Stimulated activated CD8-positive, alpha-beta memory T cell treated with anti-CD3 and anti-CD28 coated beads, Interleukin-4, amount 100 ng/mL, for 48 hours (primary cell): ENCODE measurements at regions not wholly inside any gene's neighbourhood (a gene's known extent, or its start where the extent isn't known, plus 50 kb on each side); places are given as distances from the start of the nearest gene placed in this dataset.
"Not testable (repeated sequence)": the region's sequence is repeated elsewhere in the genome, so short reads cannot be mapped to it uniquely, and the experiment has no call there.

Experiments used
- DNase-seq: peaks from one replicate; pipeline ENCODE4 v3.0.0-alpha.2; 2020

DNA sequence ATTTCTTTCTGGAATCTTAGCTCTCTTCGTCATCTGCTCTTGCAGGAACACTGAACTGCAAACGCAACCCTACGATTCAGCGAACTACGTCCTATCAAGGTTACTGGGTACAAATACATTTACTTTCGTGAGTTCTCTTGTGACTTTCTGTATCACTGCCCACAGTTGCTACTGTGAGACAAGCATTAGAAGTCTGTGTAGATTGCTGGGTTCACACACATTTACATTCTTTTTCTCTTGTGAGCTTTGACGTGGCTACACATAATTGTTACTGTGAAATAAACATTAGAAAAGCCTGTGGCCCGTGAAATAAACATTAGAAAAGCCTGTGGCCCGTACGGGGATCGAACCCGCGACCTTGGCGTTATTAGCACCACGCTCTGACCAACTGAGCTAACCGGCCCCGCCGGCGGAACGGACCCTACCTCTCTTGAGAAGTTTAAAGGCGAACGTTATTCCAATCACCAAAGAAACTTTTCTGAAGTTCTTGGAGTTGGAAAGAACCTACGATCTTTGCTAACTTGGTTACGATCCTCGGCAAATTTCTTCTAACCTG, 61.2 kb upstream of the ZNF322 start:
- DNase-seq, result not testable (repeated sequence)

DNA sequence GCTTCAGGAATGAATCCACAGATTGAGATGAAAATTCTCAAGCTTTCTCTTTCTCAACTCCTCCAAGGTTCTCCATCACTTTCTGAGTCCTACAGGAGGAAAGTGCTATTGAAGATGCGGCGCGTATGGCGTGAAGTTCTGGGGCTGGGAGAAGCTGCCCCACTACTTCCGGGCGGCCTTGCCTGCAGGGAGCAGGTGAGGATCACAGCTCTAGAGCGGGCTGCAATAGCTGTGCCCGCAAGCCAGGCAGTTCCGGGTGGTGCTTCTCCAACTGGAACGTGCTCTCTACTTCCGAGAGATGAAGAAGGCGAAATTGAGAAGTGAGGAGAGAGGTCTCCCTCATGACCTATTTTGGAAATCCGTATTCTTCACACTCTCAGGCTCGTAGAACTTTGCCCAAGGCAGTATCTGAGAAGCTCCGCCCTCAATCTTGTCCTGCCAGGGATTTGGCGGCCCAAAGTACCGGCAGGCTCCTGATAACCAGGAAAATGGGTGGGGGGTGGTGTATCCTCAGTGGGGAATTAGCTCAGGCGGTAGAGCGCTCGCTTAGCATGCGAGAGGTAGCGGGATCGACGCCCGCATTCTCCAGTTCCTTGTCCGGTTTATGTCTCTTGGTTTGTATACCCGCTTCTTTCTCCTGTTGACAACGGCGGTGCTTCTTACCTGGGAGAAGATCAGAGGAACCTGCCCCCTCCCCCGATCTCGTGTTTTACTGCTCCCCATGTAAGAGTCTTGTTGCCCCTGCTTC, 70.6 kb upstream of the ZNF322 start:
- not testable (repeated sequence) for DNase-seq

DNA sequence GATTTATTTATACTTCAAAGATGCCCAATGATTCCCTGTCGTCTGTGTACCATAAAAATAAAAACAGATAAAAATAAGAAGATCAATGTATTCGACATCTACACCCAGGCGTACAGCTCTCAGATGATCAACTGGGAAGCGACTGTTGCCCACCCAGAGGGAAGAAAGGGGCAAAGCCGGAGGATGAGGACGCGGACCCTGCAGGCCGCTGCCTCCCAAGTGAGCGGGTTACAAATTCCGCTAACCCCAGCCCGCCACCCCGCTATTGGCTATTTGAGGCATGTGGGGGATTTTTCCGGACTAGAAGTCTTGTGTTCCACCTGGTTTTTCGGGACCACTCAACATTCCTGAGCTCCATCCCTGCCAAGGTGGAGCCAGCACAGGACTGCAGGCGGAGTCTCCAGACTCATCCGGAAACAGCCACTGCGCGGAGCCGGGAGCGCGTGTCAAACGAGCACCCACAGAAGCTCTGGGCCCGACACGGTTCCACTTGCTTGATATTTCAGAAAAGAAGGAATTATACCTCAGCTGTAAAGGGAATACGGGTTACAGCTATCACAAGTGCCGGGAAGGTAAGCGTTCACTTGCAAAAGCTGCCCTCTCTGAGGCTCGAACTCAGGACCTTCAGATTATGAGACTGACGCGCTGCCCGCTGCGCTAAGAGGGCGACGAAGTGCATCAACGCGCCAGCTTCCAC, 75.4 kb upstream of the ZNF322 start:
- not testable (repeated sequence) for DNase-seq

DNA sequence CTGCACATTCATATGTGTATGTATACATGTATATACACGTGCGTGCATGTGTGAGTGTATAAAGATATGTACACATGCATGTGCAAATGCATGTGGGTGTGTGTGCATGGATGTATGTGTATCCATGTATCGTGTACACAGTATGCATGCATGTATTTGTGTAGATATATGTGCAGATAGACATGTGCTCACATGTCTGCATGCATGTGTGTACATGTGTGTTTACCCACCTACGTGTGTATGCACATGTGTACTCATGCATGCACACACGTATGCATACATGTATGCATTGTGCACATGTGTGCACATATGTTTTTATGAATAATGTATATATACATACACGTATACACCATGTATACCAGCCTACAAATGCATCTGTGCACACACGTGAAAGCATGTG, 80.3 kb upstream of the ZNF322 start:
- no peak for DNase-seq

DNA sequence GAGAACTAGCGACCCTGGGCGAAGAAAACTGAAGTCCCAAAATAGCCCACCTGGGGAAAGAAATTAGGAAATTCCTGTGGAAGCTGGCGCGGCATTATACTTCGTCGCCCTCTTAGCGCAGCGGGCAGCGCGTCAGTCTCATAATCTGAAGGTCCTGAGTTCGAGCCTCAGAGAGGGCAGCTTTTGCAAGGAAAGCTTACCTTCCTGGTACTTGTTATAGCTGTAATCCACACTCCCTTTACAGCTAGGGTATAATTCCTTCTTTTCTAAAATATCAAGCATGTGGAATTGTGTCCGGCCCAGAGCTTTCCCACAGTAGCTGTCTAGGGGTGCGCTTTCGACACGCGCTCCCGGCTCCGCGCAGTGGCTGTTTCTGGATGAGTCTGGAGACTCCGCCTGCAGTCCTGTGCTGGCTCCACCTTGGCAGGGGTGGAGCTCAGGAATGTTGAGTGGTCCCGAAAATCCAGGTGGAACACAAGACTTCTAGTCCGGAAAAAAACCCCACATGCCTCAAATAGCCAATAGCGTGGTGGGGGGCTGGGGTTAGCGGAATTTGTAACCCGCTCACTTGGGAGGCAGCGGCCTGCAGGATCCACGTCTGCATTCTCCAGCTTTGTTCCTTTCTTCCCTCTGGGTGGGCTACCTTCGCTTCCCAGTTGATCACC, 83.7 kb upstream of the ZNF322 start:
- DNase-seq, result peak; percentile 62

DNA sequence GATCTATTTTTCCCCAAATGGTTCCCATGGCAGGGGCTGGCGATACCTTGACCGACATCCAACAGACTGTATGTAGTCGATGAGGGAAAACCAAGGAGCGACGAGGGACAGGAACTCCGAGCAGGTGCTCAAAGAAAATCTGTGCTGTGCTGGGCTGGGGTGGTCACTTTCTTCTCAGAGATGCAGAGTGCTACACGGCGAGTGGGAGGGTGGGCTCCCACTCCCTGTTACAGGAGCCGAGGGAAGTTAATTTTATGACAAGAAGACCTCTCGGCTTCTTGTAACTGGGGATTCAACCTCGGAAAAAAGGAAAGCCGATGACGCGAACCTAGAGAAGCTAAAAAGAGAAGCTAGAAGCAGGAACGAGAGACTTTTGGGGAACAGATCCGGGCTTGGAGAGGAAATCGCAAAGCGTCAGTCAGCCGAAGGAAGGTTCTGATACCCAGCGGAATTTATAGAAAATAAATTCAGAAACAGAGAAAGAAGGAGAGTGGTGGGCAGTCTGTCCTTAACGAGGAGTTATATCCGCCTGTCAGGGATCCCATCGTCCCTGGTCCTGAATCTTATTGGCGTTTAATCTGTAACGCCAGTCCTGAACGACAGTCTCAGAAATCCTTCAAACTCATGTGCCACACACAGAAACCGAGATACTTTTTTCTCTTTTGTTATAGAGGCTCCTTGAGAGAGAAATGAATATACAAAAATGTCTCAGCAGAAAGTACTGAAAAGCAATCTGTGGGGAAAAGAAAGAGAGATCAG, 84.6 kb upstream of the ZNF322 start:
- no peak for DNase-seq

DNA sequence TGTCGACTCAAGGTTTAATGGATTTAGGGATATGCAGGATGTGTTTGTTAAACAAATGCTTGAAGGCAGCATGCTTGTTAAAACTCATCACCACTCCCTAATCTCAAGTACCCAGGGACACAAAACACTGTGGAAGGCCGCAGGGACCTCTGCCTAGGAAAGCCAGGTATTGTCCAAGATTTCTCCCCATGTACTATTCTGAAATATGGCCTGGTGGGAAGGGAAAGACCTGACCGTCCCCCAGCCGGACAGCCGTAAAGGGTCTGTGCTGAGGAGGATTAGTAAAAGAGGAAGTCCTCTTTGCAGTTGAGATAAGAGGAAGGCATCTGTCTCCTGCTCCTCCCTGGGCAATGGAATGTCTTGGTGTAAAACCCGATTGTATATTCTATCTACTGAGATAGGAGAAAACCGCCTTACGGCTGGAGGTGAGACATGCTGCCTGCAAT, 85.3 kb upstream of the ZNF322 start:
- DNase-seq, result not testable (repeated sequence)

DNA sequence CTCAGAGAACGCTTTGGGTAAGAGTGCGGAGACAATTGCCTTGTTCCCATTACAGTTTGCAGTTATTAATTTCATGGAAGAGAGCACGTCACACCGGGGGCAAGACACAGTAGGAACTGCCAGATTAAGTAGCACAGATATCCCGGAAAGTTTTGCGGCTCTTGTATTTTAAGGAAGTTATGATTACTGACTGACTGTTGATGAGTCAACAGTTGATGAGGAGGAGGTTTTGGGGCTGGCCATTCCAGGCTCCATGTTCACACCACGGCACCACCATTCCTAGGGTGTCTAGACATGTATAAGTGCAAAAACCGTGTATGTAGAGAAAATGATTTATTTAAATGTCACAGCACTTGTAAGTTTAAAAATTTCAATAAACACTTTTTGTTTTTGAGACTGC, 86.4 kb upstream of the ZNF322 start:
- not testable (repeated sequence) for DNase-seq

DNA sequence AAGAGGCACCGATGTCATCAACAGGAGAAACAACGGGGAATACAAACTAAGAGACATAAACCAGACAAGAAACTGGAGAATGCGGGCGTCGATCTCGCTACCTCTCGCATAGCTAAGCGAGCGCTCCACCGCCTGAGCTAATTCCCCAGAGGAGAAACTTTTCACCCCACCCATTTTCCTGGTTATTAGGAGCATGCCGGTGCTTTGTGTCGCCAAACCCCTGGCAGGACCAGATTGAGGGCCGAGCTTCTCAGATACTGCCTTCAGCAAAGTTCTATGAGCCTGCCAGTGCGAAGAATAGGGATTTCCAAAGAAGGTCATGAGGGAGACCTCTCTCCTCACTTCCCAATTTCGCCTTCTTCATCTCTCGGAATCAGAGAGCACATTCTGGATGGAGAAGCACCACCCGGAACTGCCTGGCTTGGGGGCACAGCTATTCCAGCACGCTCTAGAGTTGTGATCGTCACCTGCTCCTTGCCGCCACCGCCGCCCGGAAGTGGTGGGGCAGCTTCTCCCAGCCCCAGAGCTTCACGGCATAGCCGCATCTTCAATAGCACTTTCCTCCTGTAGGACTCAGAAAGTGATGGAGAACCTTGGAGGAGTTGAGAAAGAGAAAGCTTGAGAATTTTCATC, 89.7 kb upstream of the ZNF322 start:
- not testable (repeated sequence) for DNase-seq

DNA sequence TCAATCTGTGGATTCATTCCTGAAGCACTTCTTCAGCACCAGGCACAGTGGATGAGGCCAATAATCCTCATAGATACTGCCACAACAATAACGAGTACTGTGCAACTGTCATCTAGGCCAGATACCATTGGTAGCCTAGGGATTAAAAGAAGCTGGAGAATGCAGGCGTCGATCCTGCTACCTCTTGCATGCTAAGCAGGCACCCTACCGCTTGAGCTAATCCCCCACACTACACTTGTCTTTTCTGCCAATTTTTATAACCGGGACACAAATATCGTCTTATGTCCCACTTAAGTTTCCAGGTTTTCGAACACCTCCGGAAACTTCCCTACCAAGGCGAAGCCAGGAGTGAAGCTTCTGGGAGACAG, 90.2 kb upstream of the ZNF322 start:
- DNase-seq, result not testable (repeated sequence)

DNA sequence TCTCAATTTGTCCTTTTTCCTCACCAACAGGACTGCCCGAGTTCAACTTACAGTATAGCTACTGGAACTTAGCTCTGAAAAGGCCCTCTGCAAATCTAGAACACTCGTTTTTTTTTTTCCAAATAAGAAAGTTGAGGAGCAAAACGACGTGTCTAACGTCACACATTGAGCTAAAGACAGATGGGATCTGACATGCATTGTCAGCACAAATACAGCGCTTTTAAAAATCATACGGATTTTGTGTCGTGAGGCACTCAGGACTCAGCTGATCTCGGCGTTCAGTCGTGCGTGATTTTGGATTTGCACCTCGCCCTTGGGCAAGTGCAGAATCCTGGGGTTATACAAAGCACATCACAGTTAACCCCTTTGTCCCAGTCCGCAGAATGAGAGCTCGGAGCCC, 94.7 kb upstream of the ZNF322 start:
- no peak for DNase-seq

DNA sequence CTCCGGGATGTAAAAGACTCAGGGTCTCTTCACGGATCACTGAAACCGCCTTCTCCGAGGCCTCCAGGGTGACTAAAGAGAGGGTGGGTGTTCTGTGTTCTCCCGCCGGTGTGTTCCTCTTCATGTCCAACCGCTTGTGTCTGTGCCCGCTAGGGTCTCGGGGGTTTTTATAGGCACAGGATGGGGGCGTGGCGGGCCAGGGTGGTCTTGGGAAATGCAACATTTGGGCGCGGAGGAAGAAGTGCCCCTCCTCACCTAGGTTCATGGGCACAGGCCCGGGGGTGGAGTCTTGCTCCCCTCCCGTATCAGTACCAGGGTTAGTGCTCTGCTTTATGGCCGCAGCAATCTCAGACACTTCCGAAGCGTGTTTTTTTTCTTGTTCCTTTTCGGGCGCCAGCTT, 95.3 kb upstream of the ZNF322 start:
- DNase-seq, result not testable (repeated sequence)

DNA sequence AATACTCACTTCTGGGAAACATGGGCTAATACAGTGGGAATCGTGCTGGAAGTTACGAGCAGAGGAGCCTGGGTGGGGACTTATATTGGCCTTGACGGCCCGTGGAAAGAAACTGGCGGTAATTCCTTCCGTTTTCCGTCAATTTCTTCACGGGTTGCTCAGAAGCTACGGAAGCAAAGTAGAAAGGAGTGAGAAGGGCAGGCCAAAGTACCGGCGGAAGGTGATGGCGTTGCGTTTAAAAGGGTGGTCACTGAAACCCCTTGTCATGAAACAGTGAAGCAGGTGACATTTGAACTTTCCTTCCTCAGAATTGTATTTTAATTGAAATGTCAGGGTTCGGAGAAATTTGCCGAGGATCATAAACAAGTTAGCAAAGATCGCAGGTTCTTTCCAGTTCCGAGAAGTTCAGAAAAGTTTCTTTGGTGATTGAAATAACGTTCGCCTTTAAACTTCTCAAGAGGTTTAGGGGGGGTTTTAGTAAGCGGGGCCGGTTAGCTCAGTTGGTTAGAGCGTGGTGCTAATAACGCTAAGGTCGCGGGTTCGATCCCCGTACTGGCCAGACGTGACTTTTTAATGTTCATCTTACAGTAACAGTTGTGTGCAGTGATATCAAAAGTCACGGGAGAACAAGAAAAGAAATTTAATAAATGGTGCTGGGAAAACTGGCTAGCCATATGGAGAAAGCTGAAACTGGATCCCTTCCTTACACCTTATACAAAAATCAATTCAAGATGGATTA, 96.7 kb upstream of the ZNF322 start:
- peak; percentile 63 for DNase-seq

DNA sequence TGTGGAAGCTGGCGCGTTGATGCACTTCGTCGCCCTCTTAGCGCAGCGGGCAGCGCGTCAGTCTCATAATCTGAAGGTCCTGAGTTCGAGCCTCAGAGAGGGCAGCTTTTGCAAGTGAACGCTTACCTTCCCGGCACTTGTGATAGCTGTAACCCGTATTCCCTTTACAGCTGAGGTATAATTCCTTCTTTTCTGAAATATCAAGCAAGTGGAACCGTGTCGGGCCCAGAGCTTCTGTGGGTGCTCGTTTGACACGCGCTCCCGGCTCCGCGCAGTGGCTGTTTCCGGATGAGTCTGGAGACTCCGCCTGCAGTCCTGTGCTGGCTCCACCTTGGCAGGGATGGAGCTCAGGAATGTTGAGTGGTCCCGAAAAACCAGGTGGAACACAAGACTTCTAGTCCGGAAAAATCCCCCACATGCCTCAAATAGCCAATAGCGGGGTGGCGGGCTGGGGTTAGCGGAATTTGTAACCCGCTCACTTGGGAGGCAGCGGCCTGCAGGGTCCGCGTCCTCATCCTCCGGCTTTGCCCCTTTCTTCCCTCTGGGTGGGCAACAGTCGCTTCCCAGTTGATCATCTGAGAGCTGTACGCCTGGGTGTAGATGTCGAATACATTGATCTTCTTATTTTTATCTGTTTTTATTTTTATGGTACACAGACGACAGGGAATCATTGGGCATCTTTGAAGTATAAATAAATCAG, 106.8 kb upstream of the ZNF322 start:
- DNase-seq, result not testable (repeated sequence)

DNA sequence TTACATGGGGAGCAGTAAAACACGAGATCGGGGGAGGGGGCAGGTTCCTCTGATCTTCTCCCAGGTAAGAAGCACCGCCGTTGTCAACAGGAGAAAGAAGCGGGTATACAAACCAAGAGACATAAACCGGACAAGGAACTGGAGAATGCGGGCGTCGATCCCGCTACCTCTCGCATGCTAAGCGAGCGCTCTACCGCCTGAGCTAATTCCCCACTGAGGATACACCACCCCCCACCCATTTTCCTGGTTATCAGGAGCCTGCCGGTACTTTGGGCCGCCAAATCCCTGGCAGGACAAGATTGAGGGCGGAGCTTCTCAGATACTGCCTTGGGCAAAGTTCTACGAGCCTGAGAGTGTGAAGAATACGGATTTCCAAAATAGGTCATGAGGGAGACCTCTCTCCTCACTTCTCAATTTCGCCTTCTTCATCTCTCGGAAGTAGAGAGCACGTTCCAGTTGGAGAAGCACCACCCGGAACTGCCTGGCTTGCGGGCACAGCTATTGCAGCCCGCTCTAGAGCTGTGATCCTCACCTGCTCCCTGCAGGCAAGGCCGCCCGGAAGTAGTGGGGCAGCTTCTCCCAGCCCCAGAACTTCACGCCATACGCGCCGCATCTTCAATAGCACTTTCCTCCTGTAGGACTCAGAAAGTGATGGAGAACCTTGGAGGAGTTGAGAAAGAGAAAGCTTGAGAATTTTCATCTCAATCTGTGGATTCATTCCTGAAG, 111.6 kb upstream of the ZNF322 start:
- DNase-seq, result not testable (repeated sequence)

DNA sequence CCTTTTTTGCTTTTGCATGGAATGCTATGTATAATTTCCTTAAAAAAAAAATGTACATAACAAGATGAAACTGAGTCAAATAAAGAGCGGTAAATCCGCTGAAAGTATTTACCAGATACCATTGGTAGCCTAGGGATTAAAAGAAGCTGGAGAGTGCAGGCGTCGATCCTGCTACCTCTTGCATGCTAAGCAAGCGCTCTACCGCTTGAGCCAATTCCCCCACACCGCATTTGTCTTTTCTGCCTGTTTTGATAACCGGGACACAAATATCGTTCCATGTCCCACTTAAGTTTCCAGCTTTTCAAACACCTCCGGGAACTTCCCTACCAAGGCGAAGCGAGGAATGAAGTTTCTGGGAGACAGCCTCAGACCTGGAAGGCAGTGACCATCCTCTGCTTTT, 113.9 kb upstream of the ZNF322 start:
- not testable (repeated sequence) for DNase-seq

DNA sequence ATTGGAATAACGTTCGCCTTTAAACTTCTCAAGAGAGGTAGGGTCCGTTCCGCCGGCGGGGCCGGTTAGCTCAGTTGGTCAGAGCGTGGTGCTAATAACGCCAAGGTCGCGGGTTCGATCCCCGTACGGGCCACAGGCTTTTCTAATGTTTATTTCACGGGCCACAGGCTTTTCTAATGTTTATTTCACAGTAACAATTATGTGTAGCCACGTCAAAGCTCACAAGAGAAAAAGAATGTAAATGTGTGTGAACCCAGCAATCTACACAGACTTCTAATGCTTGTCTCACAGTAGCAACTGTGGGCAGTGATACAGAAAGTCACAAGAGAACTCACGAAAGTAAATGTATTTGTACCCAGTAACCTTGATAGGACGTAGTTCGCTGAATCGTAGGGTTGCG, 121.0 kb upstream of the ZNF322 start:
- not testable (repeated sequence) for DNase-seq

DNA sequence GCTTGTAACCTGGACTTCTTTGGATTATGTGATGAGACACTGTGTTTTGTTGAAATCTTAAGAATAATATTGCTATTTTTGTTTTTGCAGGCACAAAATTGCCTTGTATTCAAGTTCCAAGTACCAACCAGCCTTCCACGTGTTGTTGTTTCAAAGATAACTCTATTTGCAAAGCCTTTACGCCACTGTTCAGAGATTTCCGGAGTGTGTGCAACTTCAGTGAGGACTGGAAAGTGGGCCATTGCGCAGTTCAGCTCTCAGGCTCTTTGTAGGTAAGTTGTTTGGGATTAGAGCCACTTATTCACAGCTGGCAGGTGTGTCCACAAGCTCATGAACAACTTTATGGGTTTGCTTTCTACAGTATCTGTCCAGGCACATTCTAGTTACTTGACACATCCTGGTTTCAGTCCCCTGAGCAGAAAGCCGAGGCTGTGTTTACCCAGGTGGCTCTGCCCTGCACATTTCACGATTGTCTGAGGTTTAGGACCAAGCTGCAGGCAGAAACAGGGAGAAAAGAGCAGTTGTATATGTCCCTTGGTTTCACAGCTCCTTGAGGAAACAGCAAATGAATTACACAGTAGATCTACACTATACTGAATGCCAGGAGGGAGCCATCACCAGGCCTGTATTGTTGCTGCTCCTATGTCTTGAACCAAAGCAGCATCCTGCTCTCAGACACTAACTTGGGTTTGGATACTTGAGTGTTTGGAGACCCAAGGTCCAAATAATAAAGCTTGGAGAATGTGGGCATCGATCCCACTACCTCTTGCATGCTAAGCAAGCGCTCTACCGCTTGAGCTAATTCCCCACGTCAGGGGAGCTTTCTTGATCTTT, 136.1 kb upstream of the ZNF322 start:
- DNase-seq, result not testable (repeated sequence)
